H1 (cell line): ENCODE measurements at regions not wholly inside any gene's neighbourhood (a gene's known extent, or its start where the extent isn't known, plus 50 kb on each side); places are given as distances from the start of the nearest gene placed in this dataset.

Experiments used
- CTCF ChIA-PET: fragments of 300-600 bp; sonication (Branson Sonifier 250); formaldehyde crosslinking; loops from one replicate; lab custom pipeline; 2021; ENCODE audit not compliant: partially characterized antibody; lab: Charles Lee
- POLR2A ChIA-PET: fragments of 300-600 bp; sonication (Branson Sonifier 250); formaldehyde crosslinking; loops from one replicate; lab custom pipeline; 2021; ENCODE audit warnings: inconsistent platforms; ENCODE audit not compliant: partially characterized antibody; lab: Charles Lee
- DNase-seq, 2 experiments: peaks; one replicate each; pipeline versions ENCODE4 v3.0.0 to v3.0.0-alpha.2; 2010 to 2022; ENCODE audit warnings: low spot score in 2 of 2, low read depth in 1 of 2, mixed read lengths in 1 of 2
- FAIRE-seq: peaks from 2 replicates; lab custom pipeline; 2011; peaks lifted over from hg19 to GRCh38; lab: Jason Lieb, UNC
- H2AFZ ChIP-seq: 2 replicates; pipeline ENCODE4 v1.8.1; 2012; ENCODE audit warnings: low read length, inconsistent platforms
- H2AK5ac ChIP-seq: 2 replicates; pipeline ENCODE4 v1.6.1; 2013; ENCODE audit warnings: low read depth, low read length
- H2BK120ac ChIP-seq: replicated peaks from 2 replicates; pipeline ENCODE3; 2013; ENCODE audit warnings: low read depth, low read length, inconsistent platforms
- H2BK12ac ChIP-seq: 2 replicates; pipeline ENCODE4 v1.6.1; 2013; ENCODE audit warnings: low read depth, low read length
- H2BK15ac ChIP-seq: 2 replicates; pipeline ENCODE4 v1.6.1; 2013; ENCODE audit warnings: low read length
- H2BK20ac ChIP-seq: 2 replicates; pipeline ENCODE4 v1.6.1; 2013; ENCODE audit warnings: low read length
- H2BK5ac ChIP-seq: 2 replicates; pipeline ENCODE4 v1.6.1; 2013; ENCODE audit warnings: low read depth, low read length
- H3K14ac ChIP-seq: 2 replicates; pipeline ENCODE4 v1.6.1; 2013; ENCODE audit warnings: inconsistent platforms; ENCODE audit not compliant: insufficient read length
- H3K18ac ChIP-seq: 2 replicates; pipeline ENCODE4 v1.6.1; 2013; ENCODE audit warnings: low read length; ENCODE audit errors: extremely low read depth
- H3K23ac ChIP-seq: 2 replicates; pipeline ENCODE4 v1.6.1; 2013; ENCODE audit warnings: inconsistent platforms; ENCODE audit not compliant: insufficient read length
- H3K23me2 ChIP-seq: 2 replicates; pipeline ENCODE4 v1.6.1; 2013; ENCODE audit warnings: low read depth, low read length
- H3K27ac ChIP-seq: 2 replicates; pipeline ENCODE4 v1.6.1; 2011; ENCODE audit warnings: low read depth, low read length, inconsistent platforms
- H3K27me3 ChIP-seq, 4 experiments: replicated peaks in 1 of 4; 1 replicate in 1 of 4; 2 replicates in 3 of 4; pipeline versions ENCODE4 v1.6.1 to v1.8.1; 2011 to 2013; ENCODE audit warnings: low read length in 3 of 4, mild to moderate bottlenecking in 3 of 4, inconsistent platforms in 2 of 4, mixed read lengths in 2 of 4, moderate library complexity in 1 of 4; ENCODE audit not compliant: control insufficient read depth in 3 of 4, insufficient read depth in 3 of 4; ENCODE audit errors: extremely low read depth in 1 of 4
- H3K36me3 ChIP-seq, 4 experiments: 2 replicates each; pipeline versions ENCODE4 v1.6.1 to v1.8.1; 2011 to 2013; ENCODE audit warnings: mild to moderate bottlenecking in 4 of 4, low read length in 3 of 4, moderate library complexity in 2 of 4, control low read depth in 1 of 4, inconsistent platforms in 1 of 4; ENCODE audit not compliant: insufficient read depth in 4 of 4, control insufficient read depth in 2 of 4
- H3K4ac ChIP-seq: replicated peaks from 2 replicates; pipeline ENCODE3; 2013; ENCODE audit warnings: low read length, low read depth, mixed read lengths, inconsistent platforms; ENCODE audit not compliant: insufficient read length
- H3K4me1 ChIP-seq, 4 experiments: replicated peaks in 1 of 4; 1 replicate in 1 of 4; 2 replicates in 3 of 4; pipeline versions ENCODE4 v1.6.1 to v1.8.1; 2011 to 2013; ENCODE audit warnings: low read length in 3 of 4, inconsistent platforms in 2 of 4, mixed read lengths in 1 of 4; ENCODE audit not compliant: insufficient read depth in 4 of 4, control insufficient read depth in 3 of 4
- H3K4me2 ChIP-seq, 2 experiments: 2 replicates each; pipeline versions ENCODE4 v1.6.1 to v1.8.1; 2011 to 2013; ENCODE audit warnings: low read depth in 2 of 2, low read length in 2 of 2, control low read depth in 1 of 2, inconsistent platforms in 1 of 2, mild to moderate bottlenecking in 1 of 2; ENCODE audit not compliant: insufficient read depth in 1 of 2
- H3K4me3 ChIP-seq, 4 experiments: fragments of 200-600, 300-600 bp in 1 of 4; sonication (generic), shearing (Covaris generic), sonication (Bioruptor Twin) in 1 of 4; 2 replicates each; pipeline versions ENCODE4 v1.5.1 to v1.8.1; 2011 to 2016; ENCODE audit warnings: low read length in 4 of 4, low read depth in 3 of 4, control low read depth in 2 of 4, inconsistent platforms in 2 of 4, mild to moderate bottlenecking in 2 of 4, mixed read lengths in 1 of 4, moderate library complexity in 1 of 4; ENCODE audit not compliant: insufficient read depth in 2 of 4; ENCODE audit errors: extremely low read depth in 1 of 4
- H3K56ac ChIP-seq: replicated peaks from 2 replicates; pipeline ENCODE3; 2013; ENCODE audit warnings: low read depth, mild to moderate bottlenecking, mixed read lengths, low read length, inconsistent platforms; ENCODE audit not compliant: insufficient read length
- H3K79me1 ChIP-seq: 2 replicates; pipeline ENCODE4 v1.6.1; 2013; ENCODE audit warnings: low read depth, low read length, control low read depth
- H3K79me2 ChIP-seq, 2 experiments: 2 replicates each; pipeline versions ENCODE4 v1.6.1 to v1.8.1; 2012 to 2013; ENCODE audit warnings: low read length in 2 of 2, mild to moderate bottlenecking in 2 of 2, inconsistent platforms in 1 of 2; ENCODE audit not compliant: insufficient read depth in 2 of 2, control insufficient read depth in 1 of 2
- H3K9ac ChIP-seq, 4 experiments: replicated peaks in 1 of 4; 1 replicate in 1 of 4; 2 replicates in 3 of 4; pipeline versions ENCODE4 v1.6.1 to v1.8.1; 2011 to 2013; ENCODE audit warnings: low read depth in 3 of 4, low read length in 3 of 4, control low read depth in 2 of 4, mild to moderate bottlenecking in 2 of 4, moderate library complexity in 2 of 4, inconsistent platforms in 1 of 4; ENCODE audit errors: extremely low read depth in 1 of 4
- H3K9me3 ChIP-seq, 2 experiments: 2 replicates each; pipeline versions ENCODE4 v1.6.1 to v1.8.1; 2012 to 2013; ENCODE audit warnings: mild to moderate bottlenecking in 2 of 2, moderate library complexity in 2 of 2, control low read depth in 1 of 2, inconsistent platforms in 1 of 2, low read depth in 1 of 2, low read length in 1 of 2, mixed read lengths in 1 of 2; ENCODE audit not compliant: insufficient read depth in 2 of 2
- H4K20me1 ChIP-seq, 2 experiments: replicated peaks in 1 of 2; 2 replicates each; pipeline versions ENCODE3 to v1.8.1; 2011 to 2013; ENCODE audit warnings: inconsistent platforms in 2 of 2, low read length in 2 of 2, mild to moderate bottlenecking in 1 of 2; ENCODE audit not compliant: insufficient read depth in 2 of 2, control insufficient read depth in 1 of 2
- H4K5ac ChIP-seq: 2 replicates; pipeline ENCODE4 v1.6.1; 2013; ENCODE audit warnings: low read length, low read depth, mixed read lengths, inconsistent platforms; ENCODE audit not compliant: insufficient read length
- H4K8ac ChIP-seq: 2 replicates; pipeline ENCODE4 v1.8.0; 2013; ENCODE audit warnings: mild to moderate bottlenecking, moderate library complexity, low read length, inconsistent platforms; ENCODE audit not compliant: insufficient read depth; ENCODE audit errors: extremely low read depth
- H4K91ac ChIP-seq: replicated peaks from 2 replicates; pipeline ENCODE3; 2013; ENCODE audit warnings: low read length, mixed read lengths, inconsistent platforms; ENCODE audit not compliant: insufficient read length
- GABPA ChIP-seq: IDR thresholded peaks from 2 replicates; pipeline ENCODE4 v1.6.1; 2011; ENCODE audit warnings: mild to moderate bottlenecking, low read length, moderate library complexity, borderline replicate concordance; ENCODE audit not compliant: insufficient read depth
- SRF ChIP-seq: IDR thresholded peaks from 2 replicates; pipeline ENCODE4 v1.6.1; 2011; ENCODE audit warnings: mild to moderate bottlenecking, low read depth, low read length, moderate library complexity
- WGBS, 2 experiments: shearing (Covaris generic) in 1 of 2; methylation state at CpG; one replicate each; pipeline versions ENCODE4 v1.1.6 to v1.1.7; 2013 to 2015; ENCODE audit warnings: low lambda C conversion rate in 2 of 2, mixed read lengths in 2 of 2, inconsistent platforms in 1 of 2, low coverage in 1 of 2, missing lambda C conversion rate in 1 of 2; ENCODE audit not compliant: insufficient replicate concordance in 2 of 2, insufficient coverage in 1 of 2, insufficient read length in 1 of 2; ENCODE audit errors: extremely low coverage in 1 of 2, missing lambda C conversion rate in 1 of 2; 5-methylcytosine and 5-hydroxymethylcytosine counted together

GRCh38 chr6:11847515-11848345, 69.1 kb upstream of the ADTRP start:
- H3K9me3 ChIP-seq = no peaks in the 10 kb centered on the region
- H4K5ac ChIP-seq = no peak overlapping the region
- no peaks in the 10 kb centered on the region for H3K23me2 ChIP-seq
- no peak overlapping the region for H2BK5ac ChIP-seq
- no peak overlapping the region for H2BK120ac ChIP-seq
- no peak overlapping the region for H2AFZ ChIP-seq
- DNase-seq = no peak
- no peak overlapping the region for H3K23ac ChIP-seq
- H2BK15ac ChIP-seq = no peak overlapping the region
- no peaks in the 10 kb centered on the region for H3K79me1 ChIP-seq
- no peak overlapping the region for H2BK12ac ChIP-seq
- no peak overlapping the region for H3K4me2 ChIP-seq
- H3K56ac ChIP-seq = no peak overlapping the region
- no peak overlapping the region for H4K91ac ChIP-seq
- H4K8ac ChIP-seq = no peak overlapping the region
- H3K79me2 ChIP-seq = no peaks in the 10 kb centered on the region
- no peak overlapping the region for H3K27ac ChIP-seq
- no peaks in the 10 kb centered on the region for H3K4me1 ChIP-seq
- H2BK20ac ChIP-seq = no peak overlapping the region
- no peak overlapping the region for H3K4me3 ChIP-seq
- no peaks in the 10 kb centered on the region for H3K27me3 ChIP-seq
- no peak for FAIRE-seq
- H4K20me1 ChIP-seq = no peaks in the 10 kb centered on the region
- CTCF ChIA-PET = no interaction called here
- H3K14ac ChIP-seq = no peak overlapping the region
- H3K18ac ChIP-seq = no peak overlapping the region
- whole genome bisulfite sequencing, 2 experiments = 82% methylated on average over 6 of the region's 6 CpGs; no CpG with 5 or more reads in 1 of the 2 experiments
- no peak overlapping the region for H3K9ac ChIP-seq
- POLR2A ChIA-PET = no interaction called here
- peak; percentile 79 for TF ChIP-seq SRF
- no peak for TF ChIP-seq GABPA
- TF ChIP-seq, all 59 proteins: peak for 1
- no peak overlapping the region for H3K4ac ChIP-seq
- no peak overlapping the region for H2AK5ac ChIP-seq
- H3K36me3 ChIP-seq = no peaks in the 10 kb centered on the region
